ENCODE measurements at regions not wholly inside any gene's neighbourhood (a gene's known extent, or its start where the extent isn't known, plus 50 kb on each side); places are given as distances from the start of the nearest gene placed in this dataset.

DNA sequence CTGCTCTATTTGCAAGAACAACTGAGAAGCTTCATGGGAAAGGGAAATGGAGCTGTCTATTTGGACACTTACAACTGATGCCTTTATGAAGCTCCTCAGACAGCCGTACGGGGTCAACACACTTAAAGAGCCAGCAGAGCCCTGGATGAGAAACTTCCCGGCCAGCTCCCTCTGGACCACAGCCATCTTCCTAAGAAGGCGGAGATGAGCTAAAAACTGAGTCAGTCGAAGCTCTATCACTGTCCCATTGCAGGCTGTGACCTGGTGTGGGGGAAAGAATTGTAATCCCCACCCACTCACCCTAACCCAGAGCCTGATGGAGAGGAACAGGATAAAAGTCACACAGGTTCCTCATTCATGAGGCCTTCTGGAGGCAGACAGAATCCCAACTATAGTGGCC, 360.4 kb upstream of the JARID2 start:
- TF ChIP-seq CTCF (conservative IDR thresholded peaks at IDR 0.05) = no peak
- no peak for TF ChIP-seq EZH2 (IDR thresholded peaks at IDR 0.05; ENCODE audit: low read depth)
- H3K9me2 ChIP-seq (ENCODE audit: insufficient read depth) = no peaks in the 10 kb centered on the region
- CTCF ChIA-PET = no interaction called here
- H3K4me1 ChIP-seq (replicated peaks; ENCODE audit: insufficient read depth) = peaks cover 34% of the 10 kb centered on the region
- no peaks in the 10 kb centered on the region; the same call in 1 of the 2 replicates for H3K9me3 ChIP-seq (ENCODE audit: insufficient read depth, low read depth)
- peaks cover 11% of the 10 kb centered on the region; the same call in 1 of the 2 replicates for H3F3A ChIP-seq (ENCODE audit: insufficient read depth, low read depth)
- POLR2A ChIA-PET (ENCODE audit: unreplicated experiment) = no interaction called here
- BruUV-seq (replicated peaks) = no TSS peak
- no peaks in the 10 kb centered on the region for H4K20me1 ChIP-seq (ENCODE audit: insufficient read depth)
- H3K4me2 ChIP-seq = no peak overlapping the region
- no peak overlapping the region for H3K27ac ChIP-seq
- no peak for DNase-seq
- no peaks in the 10 kb centered on the region for H3K79me2 ChIP-seq (ENCODE audit: low read depth)
- intact Hi-C loops (cut with micrococcal nuclease; ENCODE audit: unreplicated experiment) = loop anchor here (10.0 kb wide), 1 partner anchor 559 kb away; no protein-coding TSS in a partner anchor
- no peak overlapping the region for H2AFZ ChIP-seq
- no peak overlapping the region for H3K4me3 ChIP-seq
- no peaks in the 10 kb centered on the region for H3K36me3 ChIP-seq (ENCODE audit: low read depth)
- no peaks in the 10 kb centered on the region for H3K27me3 ChIP-seq (ENCODE audit: insufficient read depth, low read depth)

GRCh38 chr6:14887181-14887580, 358.7 kb upstream of the JARID2 start:
- peaks cover 18% of the 10 kb centered on the region for H3K4me1 ChIP-seq (replicated peaks; ENCODE audit: insufficient read depth)
- DNase-seq = no peak
- no TSS peak for BruUV-seq (replicated peaks)
- ChIA-PET CTCF (no interaction called here), POLR2A (ENCODE audit: unreplicated experiment) (no interaction called here)
- H3K4me2 ChIP-seq = no peak overlapping the region
- H3K36me3 ChIP-seq (ENCODE audit: low read depth) = no peaks in the 10 kb centered on the region
- no peaks in the 10 kb centered on the region for H3F3A ChIP-seq (ENCODE audit: insufficient read depth, low read depth)
- H3K4me3 ChIP-seq = no peak overlapping the region
- no peaks in the 10 kb centered on the region for H4K20me1 ChIP-seq (ENCODE audit: insufficient read depth)
- no peak overlapping the region for H2AFZ ChIP-seq
- intact Hi-C loops (cut with micrococcal nuclease; ENCODE audit: unreplicated experiment) = loop anchor here (10.0 kb wide), 1 partner anchor 558 kb away; no protein-coding TSS in a partner anchor
- no peak overlapping the region for H3K27ac ChIP-seq
- H3K79me2 ChIP-seq (ENCODE audit: low read depth) = no peaks in the 10 kb centered on the region
- no peaks in the 10 kb centered on the region; the same call in 1 of the 2 replicates for H3K9me3 ChIP-seq (ENCODE audit: insufficient read depth, low read depth)
- H3K9me2 ChIP-seq (ENCODE audit: insufficient read depth) = no peaks in the 10 kb centered on the region
- TF ChIP-seq CTCF (conservative IDR thresholded peaks at IDR 0.05) (no peak), EZH2 (IDR thresholded peaks at IDR 0.05; ENCODE audit: low read depth) (no peak)
- H3K27me3 ChIP-seq (ENCODE audit: insufficient read depth, low read depth) = no peaks in the 10 kb centered on the region

DNA sequence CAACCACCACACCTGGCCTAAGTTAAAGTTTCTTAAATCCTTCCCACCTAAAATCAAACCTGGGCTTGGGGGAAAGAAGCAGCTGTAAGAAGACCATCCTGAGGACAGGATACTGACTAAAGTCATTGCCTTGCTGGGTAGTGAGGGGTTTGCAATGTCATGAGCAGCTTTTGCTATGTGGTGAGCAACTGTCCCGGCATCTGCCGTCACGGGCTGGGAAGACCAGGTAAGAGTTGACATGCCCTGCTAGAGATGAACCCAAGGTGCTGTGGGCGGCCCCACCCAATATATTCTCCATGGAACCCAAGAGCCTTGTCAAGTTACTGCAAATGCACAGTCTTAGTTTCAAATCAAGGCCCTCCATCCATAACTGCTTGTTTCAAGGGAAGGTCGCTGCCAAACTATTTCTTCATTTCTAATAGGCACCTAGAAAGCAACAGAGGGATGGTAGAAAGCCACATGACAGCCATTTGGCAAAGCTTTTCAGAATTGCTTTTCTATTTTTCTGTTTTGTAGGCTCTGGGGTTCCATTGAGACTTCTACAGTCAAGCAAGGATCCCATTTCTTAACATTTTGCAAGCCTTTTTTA, 357.8 kb upstream of the JARID2 start:
- CTCF ChIA-PET = no interaction called here
- TF ChIP-seq CTCF (conservative IDR thresholded peaks at IDR 0.05) = no peak
- no peak for TF ChIP-seq EZH2 (IDR thresholded peaks at IDR 0.05; ENCODE audit: low read depth)
- BruUV-seq (replicated peaks) = no TSS peak

More for the DNA sequence above, 357.8 kb upstream of the JARID2 start:
- Histone ChIP-seq H3K27me3 (ENCODE audit: insufficient read depth, low read depth) (no peaks in the 10 kb centered on the region), H4K20me1 (ENCODE audit: insufficient read depth) (no peaks in the 10 kb centered on the region), H3K4me1 (replicated peaks; ENCODE audit: insufficient read depth) (peaks cover 9% of the 10 kb centered on the region), H3K4me3 (no peak overlapping the region), H3F3A (ENCODE audit: insufficient read depth, low read depth) (no peaks in the 10 kb centered on the region), H2AFZ (no peak overlapping the region), H3K4me2 (no peak overlapping the region), H3K36me3 (ENCODE audit: low read depth) (no peaks in the 10 kb centered on the region), H3K9me3 (ENCODE audit: insufficient read depth, low read depth) (no peaks in the 10 kb centered on the region; the same call in 1 of the 2 replicates), H3K9me2 (ENCODE audit: insufficient read depth) (no peaks in the 10 kb centered on the region), H3K79me2 (ENCODE audit: low read depth) (no peaks in the 10 kb centered on the region), H3K27ac (no peak overlapping the region)
- POLR2A ChIA-PET (ENCODE audit: unreplicated experiment) = no interaction called here
- intact Hi-C loops (cut with micrococcal nuclease; ENCODE audit: unreplicated experiment) = loop anchor here (10.0 kb wide), 1 partner anchor 557 kb away; no protein-coding TSS in a partner anchor
- DNase-seq = no peak
